T-helper 2 cell treated with Interferon-gamma antibody and Interleukin-4, amounts not matched to agents 5 μg/mL and 100 μg/mL, for 36 hours (primary cell): ENCODE measurements at regions not wholly inside any gene's neighbourhood (a gene's known extent, or its start where the extent isn't known, plus 50 kb on each side); places are given as distances from the start of the nearest gene placed in this dataset.
"Not testable (repeated sequence)": the region's sequence is repeated elsewhere in the genome, so short reads cannot be mapped to it uniquely, and the experiment has no call there.

Source experiments
- DNase-seq: peaks from one replicate; pipeline ENCODE4 v3.0.0; 2021; ENCODE audit warnings: low spot score
- H3K27ac Mint-ChIP-seq: one replicate; pipeline ENCODE4 v1.8.0; 2021; ENCODE audit warnings: mild to moderate bottlenecking, mixed read lengths
- H3K27me3 Mint-ChIP-seq: one replicate; pipeline ENCODE4 v1.8.0; 2021; ENCODE audit warnings: low read depth, mixed read lengths
- H3K36me3 Mint-ChIP-seq: one replicate; pipeline ENCODE4 v1.8.0; 2021; ENCODE audit warnings: low read depth, mixed read lengths
- H3K4me1 Mint-ChIP-seq: one replicate; pipeline ENCODE4 v1.8.0; 2021; ENCODE audit warnings: low read depth, mixed read lengths
- H3K4me3 Mint-ChIP-seq: one replicate; pipeline ENCODE4 v1.8.0; 2022; ENCODE audit warnings: mild to moderate bottlenecking, moderate library complexity, mixed read lengths
- H3K9me3 Mint-ChIP-seq: one replicate; pipeline ENCODE4 v1.8.0; 2021; ENCODE audit warnings: mixed read lengths

DNA sequence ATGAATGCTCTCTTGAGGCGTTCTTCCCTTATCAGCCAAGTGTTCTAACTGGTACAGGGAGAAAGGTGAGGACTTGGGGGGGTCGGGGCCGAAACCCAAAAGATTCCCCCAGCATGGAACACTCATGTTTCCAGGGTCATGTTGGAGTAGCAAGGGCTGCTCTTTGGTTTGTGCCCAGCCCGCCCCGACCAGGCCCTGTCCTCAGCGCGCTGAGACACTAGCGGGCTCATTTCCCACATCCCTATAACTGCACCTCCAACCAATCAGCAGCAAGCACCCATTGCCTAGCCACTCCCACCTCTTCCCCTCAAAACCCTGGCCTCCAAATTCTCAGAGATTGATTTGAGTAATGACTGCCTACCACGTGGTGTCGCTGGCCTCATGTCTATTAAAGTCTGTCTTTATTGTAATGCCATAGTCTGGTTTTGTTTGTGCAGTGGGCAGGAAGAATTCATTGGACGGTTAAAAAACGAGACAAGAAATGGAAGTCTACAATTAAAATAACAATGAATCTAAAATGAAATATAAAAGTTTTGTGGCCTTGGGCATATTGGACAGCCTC is 1928.4 kb downstream of the STIM2 start:
- no peaks in the 10 kb centered on the region for H3K27me3 Mint-ChIP-seq
- peaks cover 27% of the 10 kb centered on the region for H3K9me3 Mint-ChIP-seq
- DNase-seq = no peak
- H3K4me1 Mint-ChIP-seq = no peaks in the 10 kb centered on the region
- no peak overlapping the region for H3K27ac Mint-ChIP-seq
- no peaks in the 10 kb centered on the region for H3K36me3 Mint-ChIP-seq
- H3K4me3 Mint-ChIP-seq = no peak overlapping the region

DNA sequence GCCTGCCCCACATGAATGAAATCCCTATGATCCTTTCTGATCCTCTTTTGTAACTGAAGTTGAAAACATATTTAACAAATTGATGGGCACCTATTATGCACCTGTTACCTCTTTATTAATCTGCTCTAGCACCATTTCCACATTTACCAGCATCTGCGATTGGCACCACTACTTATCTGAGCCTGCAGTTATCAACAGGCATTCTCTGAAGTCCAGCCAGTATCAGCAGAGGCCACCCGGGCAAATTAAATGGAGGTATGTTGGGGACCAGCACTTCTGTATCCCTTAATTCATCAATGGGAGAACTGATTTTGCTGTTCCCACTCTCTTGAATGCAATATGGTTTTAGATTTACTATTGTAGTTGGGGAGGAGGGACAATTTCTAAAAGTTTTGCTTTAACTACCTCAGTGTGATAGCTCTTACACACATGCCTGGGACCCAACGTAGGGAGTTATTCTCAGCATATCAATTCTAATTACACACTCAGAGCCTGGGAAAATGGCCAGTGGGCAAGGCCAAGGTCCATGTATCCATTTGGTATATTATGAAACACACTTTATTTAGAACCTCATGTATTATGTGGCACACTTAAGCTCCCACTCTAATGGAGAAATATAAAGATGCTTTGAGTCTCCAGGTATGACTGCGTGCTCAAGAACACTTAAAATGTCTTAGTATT is 1927.1 kb upstream of the PCDH7 start:
- Mint-ChIP-seq H3K4me3 (no peak overlapping the region), H3K36me3 (no peaks in the 10 kb centered on the region), H3K27me3 (no peaks in the 10 kb centered on the region), H3K27ac (no peak overlapping the region), H3K4me1 (no peaks in the 10 kb centered on the region), H3K9me3 (peaks cover 38% of the 10 kb centered on the region)
- DNase-seq = no peak

DNA sequence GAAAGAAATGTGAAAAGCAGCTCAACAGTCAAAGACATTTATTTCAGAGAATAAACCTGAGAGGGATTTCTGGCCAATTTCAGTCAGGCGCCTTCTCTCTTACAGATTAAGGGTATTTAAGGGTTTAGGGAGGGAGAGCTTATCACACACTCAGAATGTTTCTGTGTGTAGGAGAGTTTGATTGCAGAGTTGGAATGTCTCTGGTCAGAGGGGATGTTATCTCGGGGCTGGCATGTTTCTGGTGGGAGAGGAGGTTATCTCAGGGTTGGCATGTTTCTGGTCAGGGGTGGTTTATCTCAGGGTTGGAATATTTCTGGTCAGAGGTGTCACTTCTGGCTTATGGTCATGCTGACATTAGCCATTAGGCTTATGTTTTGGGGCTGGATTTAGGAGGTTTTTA is 1920.5 kb upstream of the PCDH7 start:
- Mint-ChIP-seq H3K9me3 (peaks cover 17% of the 10 kb centered on the region), H3K4me1 (no peaks in the 10 kb centered on the region), H3K27ac (no peak overlapping the region), H3K4me3 (no peak overlapping the region), H3K36me3 (no peaks in the 10 kb centered on the region), H3K27me3 (no peaks in the 10 kb centered on the region)
- DNase-seq = no peak

- DNase-seq = no peak
- H3K36me3 Mint-ChIP-seq = no peaks in the 10 kb centered on the region
- no peaks in the 10 kb centered on the region for H3K4me1 Mint-ChIP-seq
- peaks cover 53% of the 10 kb centered on the region for H3K9me3 Mint-ChIP-seq
- H3K27me3 Mint-ChIP-seq = no peaks in the 10 kb centered on the region
- H3K27ac Mint-ChIP-seq = no peak overlapping the region
- no peak overlapping the region for H3K4me3 Mint-ChIP-seq
Observed at GRCh38 chr4:28811025-28811424, 1909.1 kb upstream of the PCDH7 start.

- H3K4me3 Mint-ChIP-seq = no peak overlapping the region
- no peak overlapping the region for H3K27ac Mint-ChIP-seq
- H3K36me3 Mint-ChIP-seq = no peaks in the 10 kb centered on the region
- no peak for DNase-seq
- peaks cover 34% of the 10 kb centered on the region for H3K9me3 Mint-ChIP-seq
- H3K4me1 Mint-ChIP-seq = no peaks in the 10 kb centered on the region
- no peaks in the 10 kb centered on the region for H3K27me3 Mint-ChIP-seq
Observed at GRCh38 chr4:28822163-28822562, 1898.0 kb upstream of the PCDH7 start.

DNA sequence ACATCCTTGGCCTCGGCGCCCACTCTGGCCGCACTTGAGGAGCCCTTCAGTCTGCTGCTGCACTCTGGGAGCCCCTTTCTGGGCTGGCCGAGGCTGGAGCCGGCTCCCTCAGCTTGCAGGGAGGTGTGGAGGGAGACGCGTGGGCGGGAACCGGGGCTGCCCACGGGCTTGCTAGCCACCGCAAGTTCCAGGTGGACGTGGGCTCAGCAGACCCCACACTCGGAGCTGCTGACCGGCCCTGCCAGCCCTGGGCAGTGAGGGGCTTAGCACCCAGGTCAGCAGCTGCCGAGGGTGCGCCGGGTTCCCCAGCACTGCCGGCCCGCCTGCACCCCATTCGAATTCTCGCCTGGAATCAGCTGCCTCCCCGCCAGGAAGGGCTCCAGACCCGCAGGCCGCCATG is 1892.3 kb upstream of the PCDH7 start:
- Mint-ChIP-seq H3K27me3 (no peaks in the 10 kb centered on the region), H3K4me3 (no peak overlapping the region), H3K9me3 (peaks cover 46% of the 10 kb centered on the region), H3K36me3 (no peaks in the 10 kb centered on the region), H3K4me1 (no peaks in the 10 kb centered on the region), H3K27ac (no peak overlapping the region)
- no peak for DNase-seq

- no peaks in the 10 kb centered on the region for H3K36me3 Mint-ChIP-seq
- no peaks in the 10 kb centered on the region for H3K27me3 Mint-ChIP-seq
- no peak for DNase-seq
- H3K4me3 Mint-ChIP-seq = no peak overlapping the region
- peaks cover 29% of the 10 kb centered on the region for H3K9me3 Mint-ChIP-seq
- H3K4me1 Mint-ChIP-seq = no peaks in the 10 kb centered on the region
- H3K27ac Mint-ChIP-seq = no peak overlapping the region
Observed at GRCh38 chr4:28831867-28832266, 1888.3 kb upstream of the PCDH7 start.

GRCh38 chr4:28832444-28832843 is 1887.7 kb upstream of the PCDH7 start:
- Mint-ChIP-seq H3K27ac (no peak overlapping the region), H3K36me3 (no peaks in the 10 kb centered on the region), H3K9me3 (peaks cover 25% of the 10 kb centered on the region), H3K27me3 (no peaks in the 10 kb centered on the region), H3K4me3 (no peak overlapping the region), H3K4me1 (no peaks in the 10 kb centered on the region)
- DNase-seq = no peak

GRCh38 chr4:28834120-28834519 is 1886.0 kb upstream of the PCDH7 start:
- Mint-ChIP-seq H3K27ac (no peak overlapping the region), H3K36me3 (no peaks in the 10 kb centered on the region), H3K4me1 (no peaks in the 10 kb centered on the region), H3K4me3 (no peak overlapping the region), H3K9me3 (peaks cover 26% of the 10 kb centered on the region), H3K27me3 (no peaks in the 10 kb centered on the region)
- DNase-seq = no peak

GRCh38 chr4:28835501-28835900 is 1884.7 kb upstream of the PCDH7 start:
- peaks cover 27% of the 10 kb centered on the region for H3K9me3 Mint-ChIP-seq
- H3K27ac Mint-ChIP-seq = no peak overlapping the region
- no peaks in the 10 kb centered on the region for H3K27me3 Mint-ChIP-seq
- H3K4me1 Mint-ChIP-seq = no peaks in the 10 kb centered on the region
- no peak for DNase-seq
- no peak overlapping the region for H3K4me3 Mint-ChIP-seq
- no peaks in the 10 kb centered on the region for H3K36me3 Mint-ChIP-seq

DNA sequence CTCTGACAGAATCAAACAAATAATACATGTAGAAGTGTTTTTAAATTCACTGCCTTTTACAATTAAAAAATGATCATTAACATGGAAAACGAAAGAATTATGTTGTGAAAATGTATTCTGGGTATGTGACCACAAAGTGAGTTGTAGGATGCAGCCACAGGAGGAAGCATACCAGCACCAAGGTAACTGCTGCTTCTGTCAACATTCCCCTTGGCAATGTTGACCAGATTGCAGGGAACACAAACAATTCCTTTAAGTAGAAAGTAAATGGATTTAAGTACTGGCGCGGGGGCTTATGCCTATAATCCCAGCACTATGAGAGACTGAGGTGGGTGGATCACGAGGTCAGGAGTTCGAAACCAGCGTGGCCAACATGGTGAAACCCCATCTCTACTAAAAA is 1877.9 kb upstream of the PCDH7 start:
- Mint-ChIP-seq H3K9me3 (peaks cover 34% of the 10 kb centered on the region), H3K4me1 (no peaks in the 10 kb centered on the region), H3K4me3 (no peak overlapping the region), H3K27ac (no peak overlapping the region), H3K36me3 (no peaks in the 10 kb centered on the region), H3K27me3 (no peaks in the 10 kb centered on the region)
- no peak for DNase-seq

- no peak overlapping the region for H3K4me3 Mint-ChIP-seq
- no peak overlapping the region for H3K27ac Mint-ChIP-seq
Observed at GRCh38 chr4:28845158-28845557, 1875.0 kb upstream of the PCDH7 start.

DNA sequence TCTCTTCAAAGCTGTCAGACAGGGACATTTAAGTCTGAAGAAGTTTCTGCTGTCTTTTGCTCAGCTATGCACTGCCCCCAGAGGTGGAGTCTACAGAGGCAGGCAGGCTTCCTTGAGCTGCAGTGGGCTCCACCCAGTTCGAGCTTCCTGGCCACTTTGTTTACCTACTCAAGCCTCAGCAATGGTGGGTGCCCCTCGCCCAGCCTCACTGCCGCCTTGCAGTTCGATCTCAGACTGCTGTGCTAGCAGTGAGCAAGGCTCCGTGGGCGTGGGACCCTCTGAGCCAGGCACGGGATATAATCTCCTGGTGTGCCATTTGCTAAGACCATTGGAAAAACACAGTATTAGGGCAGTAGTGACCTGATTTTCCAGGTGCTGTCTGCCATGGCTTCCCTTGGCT is 1863.1 kb upstream of the PCDH7 start:
- peaks cover 43% of the 10 kb centered on the region for H3K9me3 Mint-ChIP-seq
- H3K36me3 Mint-ChIP-seq, H3K4me3 Mint-ChIP-seq, H3K27me3 Mint-ChIP-seq, H3K27ac Mint-ChIP-seq, DNase-seq, H3K4me1 Mint-ChIP-seq: not testable (repeated sequence)

More at GRCh38 chr4:28845158-28845557, 1875.0 kb upstream of the PCDH7 start:
- H3K36me3 Mint-ChIP-seq = no peaks in the 10 kb centered on the region
- H3K4me1 Mint-ChIP-seq = no peaks in the 10 kb centered on the region
- peaks cover 34% of the 10 kb centered on the region for H3K9me3 Mint-ChIP-seq
- DNase-seq = no peak
- H3K27me3 Mint-ChIP-seq = no peaks in the 10 kb centered on the region

GRCh38 chr4:28868841-28869240 is 1851.3 kb upstream of the PCDH7 start:
- no peaks in the 10 kb centered on the region for H3K36me3 Mint-ChIP-seq
- H3K9me3 Mint-ChIP-seq = peaks cover 29% of the 10 kb centered on the region
- H3K4me1 Mint-ChIP-seq = no peaks in the 10 kb centered on the region
- no peak overlapping the region for H3K4me3 Mint-ChIP-seq
- H3K27me3 Mint-ChIP-seq = no peaks in the 10 kb centered on the region
- no peak for DNase-seq
- no peak overlapping the region for H3K27ac Mint-ChIP-seq

- H3K4me1 Mint-ChIP-seq = no peaks in the 10 kb centered on the region
- DNase-seq = no peak
- no peaks in the 10 kb centered on the region for H3K36me3 Mint-ChIP-seq
- H3K9me3 Mint-ChIP-seq = peaks cover 41% of the 10 kb centered on the region
- H3K27me3 Mint-ChIP-seq = no peaks in the 10 kb centered on the region
- no peak overlapping the region for H3K4me3 Mint-ChIP-seq
- no peak overlapping the region for H3K27ac Mint-ChIP-seq
Observed at GRCh38 chr4:28879178-28879577, 1841.0 kb upstream of the PCDH7 start.
